HG03066 (cell line): ENCODE measurements at regions not wholly inside any gene's neighbourhood (a gene's known extent, or its start where the extent isn't known, plus 50 kb on each side); places are given as distances from the start of the nearest gene placed in this dataset.

Source experiments
- ATAC-seq: cut with Tn5 transposase; IDR thresholded peaks from one replicate; pipeline ENCODE4 v1.9.1; 2021; ENCODE audit warnings: low read depth; ENCODE audit not compliant: unreplicated experiment

DNA sequence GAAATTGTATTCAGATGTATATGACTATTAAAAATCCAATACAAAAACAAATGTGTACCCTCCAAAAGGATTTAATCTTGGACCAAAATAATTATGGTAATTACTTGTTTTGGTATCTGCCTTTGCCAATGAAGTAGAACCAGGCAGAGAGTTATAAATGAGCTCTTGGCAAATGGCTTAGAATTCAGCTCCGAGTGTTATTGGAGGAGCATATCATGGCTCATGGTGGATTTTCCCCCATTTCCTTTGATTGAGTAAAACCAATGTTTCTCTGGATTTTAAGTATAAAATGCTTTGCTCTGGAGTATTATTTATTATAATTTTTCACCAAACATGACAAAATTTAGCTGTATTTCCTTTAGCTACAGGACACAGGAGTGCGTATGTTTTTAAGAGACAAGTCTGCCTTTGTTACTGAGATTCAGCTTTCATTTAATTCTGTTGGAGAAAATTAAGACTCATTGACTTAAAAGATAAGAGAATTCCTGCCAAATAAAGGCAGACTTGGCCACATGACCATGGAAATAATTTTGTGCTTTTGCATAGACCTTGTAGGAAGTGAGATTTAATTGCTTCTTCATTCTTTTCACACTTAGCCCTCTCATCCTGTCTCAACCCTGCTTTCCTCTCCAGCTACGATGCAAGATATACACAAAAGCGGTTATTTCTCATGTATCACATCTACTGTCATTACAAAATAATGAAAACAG lies 281.0 kb upstream of the SOX11 start:
- no peak for ATAC-seq

DNA sequence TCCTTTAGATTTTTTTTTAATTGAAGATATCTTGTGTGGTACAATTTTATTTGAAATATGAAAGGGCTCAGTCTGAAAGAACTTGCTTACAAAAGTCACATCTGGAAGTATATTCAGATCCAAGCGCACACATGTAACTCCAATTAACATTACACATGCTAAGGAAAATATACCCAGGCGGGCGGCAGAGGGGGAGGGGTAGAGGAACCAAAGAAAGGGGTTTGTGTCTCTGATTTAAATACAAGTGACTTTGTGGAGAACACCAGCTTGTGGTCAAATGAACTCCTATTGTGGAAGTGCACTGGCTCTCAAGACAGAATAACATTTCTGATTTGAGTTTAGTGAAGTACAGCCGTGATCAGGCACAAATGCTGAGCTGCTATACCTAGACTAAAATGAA lies 280.2 kb upstream of the SOX11 start:
- ATAC-seq, result no peak

DNA sequence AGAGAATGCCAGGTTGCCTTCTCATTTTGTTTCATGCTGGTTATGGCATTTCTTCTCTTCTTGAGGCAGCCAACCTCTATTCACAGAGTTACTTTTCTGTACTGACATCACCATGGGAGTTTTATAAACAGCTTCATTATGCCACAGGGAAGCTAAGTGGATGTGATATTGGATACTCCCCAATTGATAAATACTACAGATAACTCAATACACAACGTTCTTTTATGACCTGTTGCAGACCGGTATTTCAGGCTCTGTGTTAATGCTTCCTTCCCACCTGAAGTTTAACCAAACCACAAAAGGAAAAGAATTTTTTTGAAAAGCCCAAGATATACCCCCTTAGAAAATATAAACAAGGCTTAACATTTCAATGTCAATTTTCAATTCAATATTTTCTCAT lies 258.3 kb upstream of the SOX11 start:
- no peak for ATAC-seq

DNA sequence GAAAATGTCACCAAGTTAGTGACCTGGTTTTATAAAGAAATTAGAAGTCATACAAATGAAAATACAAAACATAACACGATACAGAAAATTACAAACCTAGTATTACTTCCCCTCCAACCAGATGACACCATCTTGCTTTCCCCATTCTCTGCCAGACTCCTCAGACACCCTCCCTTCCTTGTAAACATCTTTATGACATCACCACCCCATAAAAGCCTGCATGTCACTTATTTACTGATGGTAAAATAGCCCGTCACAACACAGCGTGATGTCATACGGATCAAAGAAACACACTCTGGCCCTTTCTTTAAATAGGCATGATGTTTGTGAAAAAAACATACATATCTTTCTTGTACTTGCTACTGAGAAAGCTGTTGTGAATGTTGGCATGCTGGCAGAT lies 254.8 kb upstream of the SOX11 start:
- no peak for ATAC-seq

DNA sequence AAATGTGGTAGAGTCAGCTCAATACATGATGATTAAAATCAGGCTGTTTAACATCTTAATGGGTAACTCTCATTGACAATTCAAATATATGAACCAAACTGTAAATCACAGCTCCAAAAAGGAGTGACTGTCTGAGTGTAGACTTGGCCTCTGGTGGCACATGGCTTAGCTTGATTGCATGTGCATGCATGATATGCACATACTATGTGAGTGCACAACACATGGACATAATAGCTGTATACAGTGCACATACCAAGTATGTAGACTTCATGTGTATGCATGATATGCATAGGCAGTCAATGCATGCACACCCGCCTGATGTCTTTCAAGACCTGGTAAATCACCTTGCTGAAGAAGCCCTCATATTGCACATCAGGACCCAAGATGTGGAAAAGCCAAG lies 252.0 kb upstream of the SOX11 start:
- ATAC-seq, result no peak

DNA sequence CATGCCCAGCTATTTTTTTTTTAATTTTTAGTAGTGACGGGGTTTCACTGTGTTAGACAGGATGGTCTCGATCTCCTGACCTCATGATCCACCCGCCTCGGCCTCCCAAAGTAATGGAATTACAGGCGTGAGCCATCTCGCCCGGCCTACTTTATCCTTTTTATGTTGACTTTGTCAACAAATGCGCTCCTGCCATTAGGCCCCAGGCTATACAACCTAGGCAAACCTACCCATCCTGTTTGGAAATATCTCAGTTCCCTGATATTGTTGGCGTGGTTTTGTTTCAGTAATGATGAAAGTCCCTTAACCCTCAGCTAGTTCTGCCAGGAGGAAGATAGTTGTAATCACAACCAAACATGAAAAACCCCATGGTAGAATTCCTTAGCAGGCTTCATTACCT lies 249.4 kb upstream of the SOX11 start:
- no peak for ATAC-seq

DNA sequence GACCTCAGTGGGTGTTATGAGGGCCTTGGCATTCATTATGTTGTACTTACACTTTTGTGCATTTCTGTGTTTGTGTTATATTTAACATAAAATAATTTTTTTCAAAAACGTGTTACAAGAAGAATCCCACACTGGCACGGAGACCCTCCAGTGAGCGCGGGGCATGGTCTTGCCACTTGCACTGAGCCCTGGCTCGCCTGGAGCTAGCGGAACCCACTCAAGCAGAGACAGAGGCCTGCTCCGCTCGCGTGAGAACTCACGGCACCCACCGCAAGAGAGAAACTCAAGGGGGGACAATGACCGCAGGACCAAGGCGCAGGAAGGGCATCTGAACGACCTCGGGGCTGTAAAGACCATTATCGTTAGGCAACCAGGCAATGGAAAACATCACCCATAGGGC lies 248.0 kb upstream of the SOX11 start:
- no peak for ATAC-seq

DNA sequence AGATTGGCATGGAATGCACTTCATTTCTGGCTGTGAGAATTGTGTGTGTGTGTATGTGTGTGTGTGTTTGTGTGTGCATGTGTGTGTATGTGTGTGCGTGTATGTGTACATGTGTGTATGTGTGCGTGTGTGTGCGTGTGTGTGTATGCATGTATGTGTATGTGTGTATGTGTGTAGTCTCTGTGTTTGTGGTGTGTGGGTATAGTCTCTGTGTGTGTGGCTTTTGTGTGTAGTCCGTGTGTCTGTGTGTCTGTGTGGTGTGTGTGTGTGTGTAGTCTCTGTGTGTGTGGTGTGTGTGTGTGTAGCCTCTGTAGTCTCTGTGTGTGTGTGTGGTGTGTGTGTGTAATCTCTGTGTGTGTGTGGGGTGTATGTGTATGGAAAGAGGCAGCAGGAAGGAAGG lies 247.3 kb upstream of the SOX11 start:
- ATAC-seq, result no peak

DNA sequence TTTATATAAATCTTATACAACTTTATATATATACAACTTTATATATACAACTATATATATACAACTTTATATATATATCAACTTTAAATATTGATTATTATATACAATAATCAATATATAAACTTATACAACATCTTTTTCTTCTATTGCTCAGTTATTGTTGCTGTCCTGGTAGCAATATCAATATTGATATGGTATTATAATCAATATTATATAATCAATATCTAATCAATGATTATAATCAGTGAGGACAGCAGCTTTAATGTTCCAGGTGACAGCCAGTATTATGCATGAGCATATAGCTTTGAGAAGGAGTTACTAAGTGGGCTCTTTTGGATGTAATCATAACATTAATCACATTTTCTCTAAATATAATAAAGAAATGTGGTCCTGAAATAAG lies 242.3 kb upstream of the SOX11 start:
- no peak for ATAC-seq

DNA sequence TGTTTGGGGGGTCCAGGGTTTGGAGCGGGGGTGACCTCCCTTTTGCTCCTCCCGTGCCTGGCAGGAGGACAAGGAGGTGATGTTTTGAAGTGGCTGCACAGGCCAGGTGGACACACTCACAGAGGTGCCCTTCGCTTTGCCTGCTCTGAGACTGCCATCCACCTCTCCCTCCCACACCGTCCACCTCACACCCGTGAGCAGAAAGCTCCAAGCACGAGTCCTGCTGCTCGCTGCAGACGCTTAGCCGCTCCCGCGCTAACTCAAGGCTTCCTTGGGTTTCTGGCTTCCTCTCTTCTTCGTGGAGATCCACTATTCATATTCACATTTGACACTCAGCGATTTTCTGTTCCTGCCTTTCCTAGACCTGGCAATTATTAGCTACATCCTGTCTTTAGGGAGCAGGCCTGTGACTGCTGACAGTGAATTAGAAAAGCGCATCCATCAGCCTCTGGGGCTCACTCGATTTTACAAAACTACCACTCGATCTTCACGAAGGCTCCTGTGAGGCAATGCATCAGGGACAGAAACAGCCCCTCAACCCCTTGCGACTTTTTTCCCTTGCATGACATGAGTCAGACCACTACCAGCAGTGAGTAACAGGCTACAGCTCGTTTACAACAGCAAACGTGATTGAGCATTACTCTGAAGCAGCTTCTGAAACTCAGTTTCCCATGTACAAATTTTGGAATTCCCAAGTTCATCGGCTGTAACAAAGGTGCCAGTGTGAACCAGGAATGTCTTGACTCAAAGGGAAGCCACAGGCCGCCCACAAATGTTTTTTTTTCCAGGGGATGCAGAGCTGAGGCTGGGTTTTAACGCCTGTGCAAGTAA lies 238.7 kb upstream of the SOX11 start:
- no peak for ATAC-seq

DNA sequence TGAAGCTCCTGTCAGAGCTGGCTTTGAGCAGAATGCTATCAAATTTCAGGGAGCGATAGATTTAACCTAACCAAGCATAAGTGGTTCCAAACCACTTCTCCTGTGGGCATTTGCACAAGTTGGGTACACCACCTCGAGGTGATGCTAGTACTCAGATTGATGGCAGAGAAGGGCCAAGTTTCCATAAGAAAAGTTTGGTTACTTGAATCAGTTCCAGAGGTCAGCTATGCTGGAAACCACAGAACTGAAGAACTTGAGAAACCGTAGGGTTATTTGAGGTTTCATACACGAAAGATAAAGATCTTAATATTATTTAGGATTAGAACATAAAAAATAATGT lies 238.2 kb upstream of the SOX11 start:
- no peak for ATAC-seq

DNA sequence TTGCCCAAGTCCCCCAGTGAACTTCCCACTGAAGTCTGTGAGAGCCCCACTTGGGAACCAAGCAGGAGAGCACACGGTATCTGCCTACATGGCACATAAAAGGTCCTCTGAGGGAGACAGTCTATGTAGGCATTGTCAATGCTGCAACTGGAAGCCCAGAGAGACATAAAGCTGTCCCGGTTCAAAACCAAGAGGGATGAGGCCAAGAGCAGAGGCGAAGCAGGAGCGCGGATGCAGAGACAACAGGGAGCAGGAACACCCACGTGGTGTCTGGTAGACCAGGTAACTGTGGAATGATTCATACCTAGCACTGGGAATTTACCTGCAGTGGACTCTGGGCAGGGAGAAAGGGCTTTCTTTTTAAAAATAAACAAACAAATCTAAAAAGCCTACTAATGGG lies 233.1 kb upstream of the SOX11 start:
- ATAC-seq, result no peak

DNA sequence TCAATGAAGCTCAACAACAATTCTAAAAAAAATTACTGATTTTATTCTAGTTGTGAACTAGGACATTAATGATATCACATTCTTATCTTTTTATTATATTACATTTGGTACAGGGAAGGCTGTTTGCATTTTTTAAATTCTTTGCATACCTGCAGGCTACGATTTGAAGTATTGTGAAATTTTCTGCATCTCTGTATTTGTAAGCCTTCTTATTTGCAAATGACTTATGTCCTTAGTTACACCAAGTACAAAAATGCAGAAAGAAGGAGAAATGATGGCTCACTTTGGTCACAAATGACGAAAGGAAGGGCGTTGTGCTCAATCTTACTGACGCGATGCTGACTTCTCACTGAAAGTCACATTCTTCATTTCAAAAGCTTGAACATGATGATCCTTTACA lies 227.5 kb upstream of the SOX11 start:
- no peak for ATAC-seq

DNA sequence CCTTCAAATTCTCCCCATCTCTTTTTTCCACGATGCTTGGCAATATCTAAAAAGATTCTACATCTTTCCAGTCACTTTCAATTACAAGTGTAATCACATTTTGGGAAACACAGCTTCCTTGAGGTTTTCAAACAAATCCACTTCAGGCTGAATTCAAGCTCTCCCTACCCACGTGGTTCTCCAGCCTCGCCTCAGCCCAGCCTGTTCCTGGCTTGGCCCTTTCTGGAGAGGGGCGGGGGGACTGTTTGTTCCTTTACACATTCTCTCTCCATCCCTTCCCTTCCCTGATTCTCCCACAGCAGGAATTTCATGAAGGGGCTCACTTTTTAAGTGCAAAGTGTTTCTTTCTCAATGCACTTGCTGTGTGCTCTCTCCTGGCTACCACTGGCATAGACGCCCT lies 226.3 kb upstream of the SOX11 start:
- no peak for ATAC-seq

DNA sequence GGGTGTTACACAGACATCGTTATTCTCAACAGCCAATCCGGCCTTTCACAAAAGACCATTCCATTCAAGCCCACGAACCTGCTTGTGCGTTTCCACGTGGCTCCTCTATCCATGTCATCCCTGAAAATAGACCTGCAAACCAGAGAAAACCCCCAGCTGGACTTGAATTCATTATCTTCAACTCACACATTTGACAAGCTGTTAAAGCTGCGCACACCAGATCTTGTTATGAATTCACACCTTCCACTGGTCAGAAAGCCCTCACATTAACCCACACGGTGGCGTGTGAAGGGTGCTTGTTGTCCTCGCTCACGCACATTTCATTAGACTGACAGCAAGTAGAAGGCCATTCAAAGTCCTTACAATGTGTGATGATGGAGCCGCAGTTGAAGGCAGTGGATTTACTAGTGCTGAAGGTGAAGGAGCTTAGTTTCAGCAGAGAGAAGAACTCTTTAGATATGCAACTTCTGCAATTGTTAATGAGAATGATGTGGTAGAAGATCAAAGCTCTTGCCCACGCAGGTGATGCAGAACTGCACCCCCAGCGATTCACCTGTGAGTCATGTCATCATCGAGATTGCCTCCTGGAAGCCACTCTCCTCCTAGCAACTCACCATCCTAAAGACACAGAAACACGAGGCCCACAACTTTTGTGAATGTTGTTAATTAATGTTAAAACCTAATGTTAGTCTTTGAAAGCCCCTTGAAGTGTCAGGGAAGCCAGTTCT lies 224.8 kb upstream of the SOX11 start:
- no peak for ATAC-seq

DNA sequence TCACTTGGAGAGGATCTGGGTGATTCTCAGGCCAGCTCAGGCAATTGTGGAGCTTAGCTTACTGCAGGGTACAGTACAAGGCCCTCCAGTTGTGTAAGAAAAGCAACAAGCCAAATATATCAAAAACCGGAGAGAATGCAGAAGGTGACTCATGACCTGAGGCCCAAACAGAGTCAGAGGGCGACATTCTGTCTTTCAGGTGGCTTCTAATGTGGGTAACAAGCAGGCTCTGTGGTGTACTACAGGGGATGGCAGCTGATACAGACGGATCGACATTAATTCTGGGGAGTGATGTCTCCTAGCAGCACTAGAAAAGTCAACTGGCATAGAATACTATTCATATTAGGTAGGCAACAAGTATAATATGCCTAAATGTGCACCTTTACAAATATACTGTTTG lies 219.5 kb upstream of the SOX11 start:
- no peak for ATAC-seq

DNA sequence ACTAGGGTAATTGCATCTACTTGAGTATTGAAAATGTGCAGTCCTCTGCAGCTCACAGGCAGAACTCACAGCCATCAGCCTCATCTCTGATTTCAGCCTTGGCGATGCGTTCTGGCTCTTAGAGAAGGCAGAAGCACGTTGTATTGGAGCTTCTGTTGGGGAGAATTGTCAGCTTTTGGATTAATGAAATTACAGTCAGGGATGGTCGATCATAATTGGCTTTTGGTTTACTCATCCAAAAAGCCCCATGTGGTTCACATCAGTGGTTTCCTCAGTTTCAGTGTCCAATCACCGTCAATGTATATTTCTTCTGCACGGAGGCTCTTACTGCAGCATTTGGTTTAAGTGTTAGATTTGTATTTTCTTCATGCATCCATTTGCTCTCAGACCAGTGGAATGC lies 218.5 kb upstream of the SOX11 start:
- no peak for ATAC-seq

DNA sequence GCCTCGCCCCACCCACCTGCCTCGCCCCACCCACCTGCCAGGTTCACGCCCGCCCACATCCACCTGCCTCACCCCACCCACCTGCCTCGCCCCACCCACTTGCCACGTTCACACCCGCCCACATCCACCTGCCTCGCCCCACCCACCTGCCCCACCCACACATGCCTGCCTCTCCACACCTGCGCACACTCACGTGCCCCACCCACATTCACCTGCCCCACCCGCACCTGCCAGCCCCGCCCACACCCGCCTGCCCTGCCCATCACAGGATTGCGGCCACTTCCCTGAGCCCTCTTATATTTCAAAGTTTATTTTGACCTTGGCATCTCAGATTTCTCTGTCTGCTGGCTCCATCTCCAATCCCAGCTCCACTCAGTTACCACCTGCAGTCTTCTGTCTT lies 217.5 kb upstream of the SOX11 start:
- ATAC-seq, result no peak

DNA sequence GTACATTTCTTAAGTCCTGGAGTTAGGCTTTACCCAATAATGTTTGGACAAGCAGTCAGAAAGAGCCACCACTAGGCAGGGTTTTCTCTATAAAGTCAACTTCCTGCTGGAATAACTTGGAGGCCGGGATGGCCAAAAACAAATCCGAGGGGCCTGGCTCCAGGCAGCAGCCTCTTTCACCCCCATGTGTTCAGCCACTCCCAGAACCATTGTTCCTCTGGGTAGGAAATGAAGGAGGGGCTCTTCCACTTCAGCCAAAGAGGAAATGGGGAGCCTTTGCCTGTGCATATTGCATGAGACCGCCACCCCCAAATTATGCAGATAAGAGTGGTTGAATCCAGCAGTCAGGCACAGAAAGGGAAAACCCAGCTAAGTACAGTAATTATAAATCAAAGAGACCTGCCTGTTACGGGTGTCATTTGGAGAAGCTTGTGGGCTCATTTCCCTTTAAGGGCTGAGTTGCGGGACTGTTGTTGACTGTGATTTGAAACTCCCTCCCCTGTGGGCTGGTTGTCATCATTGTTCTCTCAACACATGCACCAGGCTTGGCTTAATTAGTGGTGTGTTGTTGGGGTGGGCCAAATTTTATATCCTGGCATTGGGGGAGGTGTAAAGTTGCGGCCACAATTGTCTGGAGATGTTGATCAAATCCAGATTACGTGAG lies 212.8 kb upstream of the SOX11 start:
- ATAC-seq, result no peak

DNA sequence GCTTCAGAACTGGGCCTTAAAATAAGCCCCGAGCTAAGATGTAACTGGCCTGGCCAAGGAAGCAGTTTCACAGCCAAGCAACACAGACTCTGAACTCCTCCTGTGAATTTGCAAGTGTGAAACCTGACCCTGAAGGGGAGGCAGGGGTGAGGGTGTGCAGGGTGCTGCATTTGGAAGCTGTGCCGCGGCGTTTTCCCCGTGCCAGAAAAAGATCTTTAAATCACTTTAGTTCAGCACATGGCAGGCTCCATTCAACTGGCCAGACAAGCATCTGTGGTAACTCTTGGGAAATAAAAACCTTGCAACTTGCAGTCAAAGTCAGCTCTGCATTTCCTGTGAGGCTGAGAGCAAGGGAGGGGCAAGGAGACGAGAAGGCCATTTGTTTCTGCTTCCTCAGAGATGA lies 209.3 kb upstream of the SOX11 start:
- ATAC-seq, result no peak

DNA sequence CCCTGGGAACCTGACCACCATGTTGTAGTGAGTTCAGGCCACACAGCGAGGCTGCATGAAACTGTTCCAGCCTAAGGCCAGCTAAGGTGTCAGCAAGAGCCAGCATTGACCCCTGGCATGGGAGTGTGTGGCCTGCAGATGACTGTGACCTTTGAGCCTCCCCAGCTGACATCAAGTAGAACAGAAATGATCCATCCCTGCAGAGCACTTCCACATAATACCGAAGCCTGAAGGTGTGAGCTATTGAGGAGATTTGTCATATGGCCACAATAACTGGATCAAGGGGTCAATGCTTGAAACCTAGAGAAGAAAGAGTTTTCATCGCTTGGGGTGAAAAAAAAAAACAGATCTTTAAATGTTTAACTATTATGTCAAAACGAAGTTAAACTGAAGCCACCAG lies 207.3 kb upstream of the SOX11 start:
- ATAC-seq, result no peak
